GM19193 (cell line): ENCODE measurements at regions not wholly inside any gene's neighbourhood (a gene's known extent, or its start where the extent isn't known, plus 50 kb on each side); places are given as distances from the start of the nearest gene placed in this dataset.

Experiments
- POLR2A ChIP-seq: IDR thresholded peaks from 4 replicates; pipeline ENCODE4 v1.6.1; 2011; ENCODE audit not compliant: insufficient read depth, insufficient read length; ENCODE audit errors: extremely low read depth

DNA sequence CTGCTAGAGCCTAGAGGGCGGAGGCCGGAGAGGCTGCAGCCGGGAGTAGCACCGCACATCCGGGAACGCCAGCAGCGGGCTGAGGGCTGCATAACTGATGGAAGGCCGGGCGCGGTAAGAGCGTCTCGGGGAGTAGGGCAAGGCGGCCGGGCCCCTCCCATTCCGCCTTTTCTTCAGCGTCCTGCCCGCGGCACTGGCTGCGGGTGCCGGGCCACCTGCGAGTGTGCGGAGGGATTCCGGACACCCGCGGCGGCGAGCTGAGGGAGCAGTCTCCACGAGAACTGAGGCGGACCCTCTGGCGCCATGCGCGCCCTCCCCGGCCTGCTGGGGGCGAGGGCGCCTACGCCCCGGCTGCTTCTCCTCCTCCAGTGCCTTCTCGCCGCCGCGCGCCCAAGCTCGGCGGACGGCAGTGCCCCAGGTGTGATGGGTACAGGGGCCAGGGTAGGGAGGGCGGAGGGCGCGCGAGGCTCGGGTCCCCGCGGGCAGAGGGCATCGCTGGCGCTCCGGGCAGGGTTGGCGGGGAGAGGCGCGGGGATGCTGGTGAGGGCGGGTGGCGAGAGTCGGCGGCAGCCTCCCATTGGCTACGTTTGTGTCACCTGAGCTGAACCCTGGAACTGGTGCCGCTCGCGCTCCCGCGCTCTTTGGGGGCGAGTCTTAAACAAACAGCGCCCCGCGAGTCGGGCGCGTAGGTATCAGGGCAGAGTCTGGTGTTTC lies 334.4 kb downstream of the SRGAP2C start:
- TF ChIP-seq POLR2A = peak; percentile 36

GRCh38 chr1:121522061-121522759 lies 337.4 kb downstream of the SRGAP2C start:
- no peak for TF ChIP-seq POLR2A

GRCh38 chr1:121525355-121525754 lies 340.6 kb downstream of the SRGAP2C start:
- TF ChIP-seq POLR2A = no peak

GRCh38 chr1:121538943-121539575 lies 354.3 kb downstream of the SRGAP2C start:
- no peak for TF ChIP-seq POLR2A

GRCh38 chr1:121544500-121544899 lies 359.7 kb downstream of the SRGAP2C start:
- TF ChIP-seq POLR2A = no peak

GRCh38 chr1:121546830-121547591 lies 362.2 kb downstream of the SRGAP2C start:
- TF ChIP-seq POLR2A = no peak

DNA sequence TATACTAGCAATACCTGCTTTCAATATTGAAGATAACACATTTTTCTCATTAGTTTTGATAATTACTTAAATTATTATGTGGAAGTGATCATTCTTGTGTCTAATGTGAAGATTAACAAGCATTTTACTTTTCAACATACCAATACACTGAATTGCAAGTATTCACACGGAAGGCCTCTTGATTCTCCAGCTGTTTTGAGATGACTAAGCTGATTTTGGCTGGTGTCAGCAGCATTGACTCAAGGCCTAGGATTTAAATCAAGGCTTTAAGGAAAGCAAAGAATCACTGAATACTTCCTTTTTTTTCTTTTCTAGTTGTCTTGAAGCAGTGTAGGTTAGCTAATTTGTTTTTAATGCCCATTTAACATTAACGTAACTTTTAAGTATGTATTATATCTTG lies 373.7 kb downstream of the SRGAP2C start:
- no peak for TF ChIP-seq POLR2A

GRCh38 chr1:121566346-121566745 lies 381.6 kb downstream of the SRGAP2C start:
- TF ChIP-seq POLR2A = no peak

GRCh38 chr1:121569428-121569827 lies 384.7 kb downstream of the SRGAP2C start:
- TF ChIP-seq POLR2A = no peak

DNA sequence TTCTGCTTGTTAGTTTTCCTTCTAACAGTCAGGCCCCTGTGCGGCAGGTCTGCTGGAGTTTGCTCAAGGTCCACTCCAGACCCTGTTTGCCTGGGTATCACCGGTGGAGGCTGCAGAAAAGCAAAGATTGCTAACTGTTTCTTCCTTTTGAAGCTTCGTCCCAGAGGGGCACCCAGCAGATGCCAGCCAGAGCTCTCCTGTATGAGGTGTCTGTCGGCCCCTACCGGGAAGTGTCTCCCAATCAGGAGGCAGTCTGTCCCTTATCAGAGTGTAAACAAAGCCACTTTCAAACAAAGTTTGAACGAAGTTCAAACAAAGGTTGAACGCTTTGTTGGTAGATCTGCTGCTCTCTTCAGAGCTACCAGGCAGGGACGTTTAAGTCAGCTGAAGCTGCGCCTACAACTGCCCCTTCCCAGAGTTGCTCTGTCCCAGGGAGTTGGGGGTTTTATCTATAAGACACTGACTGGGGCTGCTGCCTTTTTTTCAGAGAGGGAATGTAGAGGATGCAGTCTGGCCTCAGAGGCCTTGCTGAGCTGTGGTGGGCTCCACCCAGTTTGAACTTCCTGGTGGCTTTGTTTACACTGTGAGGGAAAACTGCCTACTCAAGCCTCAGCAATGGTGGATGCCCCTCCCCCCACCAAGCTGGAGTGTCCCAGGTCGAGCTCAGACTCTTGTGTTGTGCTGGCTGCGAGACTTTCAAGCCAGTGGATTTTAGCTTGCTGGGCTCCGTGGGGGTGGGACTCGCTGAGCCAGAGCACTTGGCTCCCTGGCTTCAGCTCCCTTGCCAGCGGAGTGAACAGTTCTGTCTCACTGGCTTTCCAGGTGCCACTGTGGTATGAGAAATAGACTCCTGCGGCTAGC lies 401.8 kb downstream of the SRGAP2C start:
- TF ChIP-seq POLR2A = no peak

- no peak for TF ChIP-seq POLR2A
Measured at GRCh38 chr1:121587230-121587569, 402.4 kb downstream of the SRGAP2C start.

DNA sequence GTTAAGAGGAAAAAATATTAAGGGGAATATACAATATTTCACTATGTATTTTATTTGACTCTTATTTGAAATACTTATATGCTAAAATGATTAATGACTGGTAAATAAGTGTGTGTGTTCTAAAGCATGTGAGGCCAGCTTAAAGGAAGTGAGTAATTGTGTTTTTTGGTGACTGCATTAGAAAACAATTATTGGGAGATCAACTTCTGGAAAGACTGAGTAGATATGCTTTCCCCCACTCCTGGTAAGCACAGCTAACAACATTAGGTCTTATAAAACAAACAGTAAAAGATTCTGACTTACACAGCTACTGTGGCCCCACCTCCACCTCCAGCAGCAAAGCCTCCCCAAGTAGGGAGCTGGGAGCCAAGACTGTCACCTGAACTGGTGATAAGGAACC lies 403.0 kb downstream of the SRGAP2C start:
- no peak for TF ChIP-seq POLR2A

DNA sequence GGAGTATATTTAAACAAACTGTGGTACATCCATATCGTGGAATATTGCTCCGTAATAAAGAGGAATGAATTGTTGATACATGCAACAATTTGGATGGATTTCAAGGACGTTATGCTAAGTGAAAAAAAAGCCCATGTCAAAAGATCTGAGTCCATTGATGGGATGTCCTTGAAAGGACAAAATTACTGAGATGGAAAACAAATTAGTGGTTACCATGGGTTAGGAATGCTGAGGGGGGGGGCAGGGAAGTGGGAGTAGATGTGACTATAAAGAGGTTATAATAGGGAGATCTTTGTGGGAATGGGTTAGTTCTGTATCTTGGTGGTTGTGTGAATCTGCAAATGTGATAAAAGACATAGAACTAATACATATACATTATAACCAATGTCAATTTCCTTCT lies 409.3 kb downstream of the SRGAP2C start:
- TF ChIP-seq POLR2A = no peak

DNA sequence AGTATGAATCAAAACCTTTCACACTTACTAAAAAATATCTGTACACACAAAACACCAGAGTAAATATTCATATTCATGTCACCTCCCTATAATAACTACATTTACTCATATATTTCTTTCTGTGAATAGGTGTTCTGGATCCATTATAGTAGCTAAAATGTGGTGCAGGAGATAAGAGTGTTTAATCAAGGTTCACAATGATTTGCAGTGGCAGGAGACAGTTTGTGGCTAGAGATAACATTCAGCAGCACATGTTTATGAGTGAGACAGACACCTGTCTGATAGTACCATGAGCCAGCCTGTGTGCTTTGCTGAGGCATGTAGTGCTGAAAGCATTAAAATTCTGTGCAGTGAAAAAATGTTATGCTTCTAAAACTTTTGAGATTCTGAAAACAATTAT lies 410.3 kb downstream of the SRGAP2C start:
- TF ChIP-seq POLR2A = no peak
